H1 (cell line): ENCODE measurements at regions not wholly inside any gene's neighbourhood (a gene's known extent, or its start where the extent isn't known, plus 50 kb on each side); places are given as distances from the start of the nearest gene placed in this dataset.

ENCODE experiments used
- KDM5A ChIP-seq: fragments of 200-600 bp; IDR thresholded peaks from 2 replicates; pipeline ENCODE4 v1.7.1; 2012; ENCODE audit warnings: mild to moderate bottlenecking, low read length, inconsistent platforms, mixed read lengths
- NRF1 ChIP-seq: IDR thresholded peaks from 2 replicates; pipeline ENCODE4 v1.6.1; 2011; ENCODE audit warnings: mild to moderate bottlenecking, low read depth, low read length, improper control_type of control experiment
- POLR2A ChIP-seq, 2 experiments: IDR thresholded peaks; 1 replicate in 1 of 2; 2 replicates in 1 of 2; pipeline ENCODE4 v1.6.1; 2011; ENCODE audit warnings: low read depth in 2 of 2, low read length in 2 of 2, mild to moderate bottlenecking in 2 of 2; ENCODE audit errors: control extremely low read depth in 1 of 2
- RAD21 ChIP-seq, 2 experiments: IDR thresholded peaks in 1 of 2; conservative IDR thresholded peaks in 1 of 2; 2 replicates each; pipeline ENCODE4 v1.6.1; 2011; ENCODE audit warnings: low read depth in 2 of 2, low read length in 2 of 2, improper control_type of control experiment in 1 of 2, inconsistent platforms in 1 of 2, mild to moderate bottlenecking in 1 of 2, moderate library complexity in 1 of 2
- TAF7 ChIP-seq: optimal IDR thresholded peaks from 2 replicates; pipeline ENCODE3; 2011; ENCODE audit warnings: low read depth, mild to moderate bottlenecking, inconsistent platforms, low read length, moderate library complexity, borderline replicate concordance
- TEAD4 ChIP-seq: IDR thresholded peaks from 2 replicates; pipeline ENCODE4 v1.6.1; 2012; ENCODE audit warnings: low read depth, low read length, inconsistent platforms, mixed read lengths
- TF ChIP-seq, protein P1 (sequence below): fragments of 300-600 bp; sonication (generic); IDR thresholded peaks from 2 replicates; pipeline ENCODE4 v1.7.1; 2012; ENCODE audit warnings: low read length, moderate library complexity, mild to moderate bottlenecking, inconsistent platforms; ENCODE audit not compliant: insufficient replicate concordance

DNA sequence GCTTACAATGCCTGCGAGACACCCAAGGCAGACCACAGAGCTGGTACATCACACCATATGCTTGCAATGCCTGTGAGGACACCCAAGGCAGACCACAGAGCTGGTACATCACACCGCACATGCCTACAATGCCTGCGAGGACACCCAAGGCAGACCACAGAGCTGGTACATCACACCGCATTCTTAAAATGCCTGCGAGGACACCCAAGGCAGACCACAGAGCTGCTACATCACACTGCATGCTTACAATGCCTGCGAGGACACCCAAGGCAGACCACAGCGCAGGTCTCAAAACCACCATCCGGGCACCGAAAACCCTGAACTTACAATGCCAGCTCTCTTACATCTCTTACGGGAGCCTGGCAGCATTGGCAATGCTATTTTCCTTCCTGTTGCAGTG lies 799.6 kb downstream of the GALR1 start (continued):
- TF ChIP-seq, protein P1, sequence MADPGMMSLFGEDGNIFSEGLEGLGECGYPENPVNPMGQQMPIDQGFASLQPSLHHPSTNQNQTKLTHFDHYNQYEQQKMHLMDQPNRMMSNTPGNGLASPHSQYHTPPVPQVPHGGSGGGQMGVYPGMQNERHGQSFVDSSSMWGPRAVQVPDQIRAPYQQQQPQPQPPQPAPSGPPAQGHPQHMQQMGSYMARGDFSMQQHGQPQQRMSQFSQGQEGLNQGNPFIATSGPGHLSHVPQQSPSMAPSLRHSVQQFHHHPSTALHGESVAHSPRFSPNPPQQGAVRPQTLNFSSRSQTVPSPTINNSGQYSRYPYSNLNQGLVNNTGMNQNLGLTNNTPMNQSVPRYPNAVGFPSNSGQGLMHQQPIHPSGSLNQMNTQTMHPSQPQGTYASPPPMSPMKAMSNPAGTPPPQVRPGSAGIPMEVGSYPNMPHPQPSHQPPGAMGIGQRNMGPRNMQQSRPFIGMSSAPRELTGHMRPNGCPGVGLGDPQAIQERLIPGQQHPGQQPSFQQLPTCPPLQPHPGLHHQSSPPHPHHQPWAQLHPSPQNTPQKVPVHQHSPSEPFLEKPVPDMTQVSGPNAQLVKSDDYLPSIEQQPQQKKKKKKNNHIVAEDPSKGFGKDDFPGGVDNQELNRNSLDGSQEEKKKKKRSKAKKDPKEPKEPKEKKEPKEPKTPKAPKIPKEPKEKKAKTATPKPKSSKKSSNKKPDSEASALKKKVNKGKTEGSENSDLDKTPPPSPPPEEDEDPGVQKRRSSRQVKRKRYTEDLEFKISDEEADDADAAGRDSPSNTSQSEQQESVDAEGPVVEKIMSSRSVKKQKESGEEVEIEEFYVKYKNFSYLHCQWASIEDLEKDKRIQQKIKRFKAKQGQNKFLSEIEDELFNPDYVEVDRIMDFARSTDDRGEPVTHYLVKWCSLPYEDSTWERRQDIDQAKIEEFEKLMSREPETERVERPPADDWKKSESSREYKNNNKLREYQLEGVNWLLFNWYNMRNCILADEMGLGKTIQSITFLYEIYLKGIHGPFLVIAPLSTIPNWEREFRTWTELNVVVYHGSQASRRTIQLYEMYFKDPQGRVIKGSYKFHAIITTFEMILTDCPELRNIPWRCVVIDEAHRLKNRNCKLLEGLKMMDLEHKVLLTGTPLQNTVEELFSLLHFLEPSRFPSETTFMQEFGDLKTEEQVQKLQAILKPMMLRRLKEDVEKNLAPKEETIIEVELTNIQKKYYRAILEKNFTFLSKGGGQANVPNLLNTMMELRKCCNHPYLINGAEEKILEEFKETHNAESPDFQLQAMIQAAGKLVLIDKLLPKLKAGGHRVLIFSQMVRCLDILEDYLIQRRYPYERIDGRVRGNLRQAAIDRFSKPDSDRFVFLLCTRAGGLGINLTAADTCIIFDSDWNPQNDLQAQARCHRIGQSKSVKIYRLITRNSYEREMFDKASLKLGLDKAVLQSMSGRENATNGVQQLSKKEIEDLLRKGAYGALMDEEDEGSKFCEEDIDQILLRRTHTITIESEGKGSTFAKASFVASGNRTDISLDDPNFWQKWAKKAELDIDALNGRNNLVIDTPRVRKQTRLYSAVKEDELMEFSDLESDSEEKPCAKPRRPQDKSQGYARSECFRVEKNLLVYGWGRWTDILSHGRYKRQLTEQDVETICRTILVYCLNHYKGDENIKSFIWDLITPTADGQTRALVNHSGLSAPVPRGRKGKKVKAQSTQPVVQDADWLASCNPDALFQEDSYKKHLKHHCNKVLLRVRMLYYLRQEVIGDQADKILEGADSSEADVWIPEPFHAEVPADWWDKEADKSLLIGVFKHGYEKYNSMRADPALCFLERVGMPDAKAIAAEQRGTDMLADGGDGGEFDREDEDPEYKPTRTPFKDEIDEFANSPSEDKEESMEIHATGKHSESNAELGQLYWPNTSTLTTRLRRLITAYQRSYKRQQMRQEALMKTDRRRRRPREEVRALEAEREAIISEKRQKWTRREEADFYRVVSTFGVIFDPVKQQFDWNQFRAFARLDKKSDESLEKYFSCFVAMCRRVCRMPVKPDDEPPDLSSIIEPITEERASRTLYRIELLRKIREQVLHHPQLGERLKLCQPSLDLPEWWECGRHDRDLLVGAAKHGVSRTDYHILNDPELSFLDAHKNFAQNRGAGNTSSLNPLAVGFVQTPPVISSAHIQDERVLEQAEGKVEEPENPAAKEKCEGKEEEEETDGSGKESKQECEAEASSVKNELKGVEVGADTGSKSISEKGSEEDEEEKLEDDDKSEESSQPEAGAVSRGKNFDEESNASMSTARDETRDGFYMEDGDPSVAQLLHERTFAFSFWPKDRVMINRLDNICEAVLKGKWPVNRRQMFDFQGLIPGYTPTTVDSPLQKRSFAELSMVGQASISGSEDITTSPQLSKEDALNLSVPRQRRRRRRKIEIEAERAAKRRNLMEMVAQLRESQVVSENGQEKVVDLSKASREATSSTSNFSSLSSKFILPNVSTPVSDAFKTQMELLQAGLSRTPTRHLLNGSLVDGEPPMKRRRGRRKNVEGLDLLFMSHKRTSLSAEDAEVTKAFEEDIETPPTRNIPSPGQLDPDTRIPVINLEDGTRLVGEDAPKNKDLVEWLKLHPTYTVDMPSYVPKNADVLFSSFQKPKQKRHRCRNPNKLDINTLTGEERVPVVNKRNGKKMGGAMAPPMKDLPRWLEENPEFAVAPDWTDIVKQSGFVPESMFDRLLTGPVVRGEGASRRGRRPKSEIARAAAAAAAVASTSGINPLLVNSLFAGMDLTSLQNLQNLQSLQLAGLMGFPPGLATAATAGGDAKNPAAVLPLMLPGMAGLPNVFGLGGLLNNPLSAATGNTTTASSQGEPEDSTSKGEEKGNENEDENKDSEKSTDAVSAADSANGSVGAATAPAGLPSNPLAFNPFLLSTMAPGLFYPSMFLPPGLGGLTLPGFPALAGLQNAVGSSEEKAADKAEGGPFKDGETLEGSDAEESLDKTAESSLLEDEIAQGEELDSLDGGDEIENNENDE = no peak
- TF ChIP-seq NRF1 (no peak), RAD21 (IDR thresholded peaks at IDR 0.05 in 1 of 2, conservative IDR thresholded peaks at IDR 0.05 in 1 of 2; ENCODE audit: low read depth in 2 of 2, low read length in 2 of 2) (no peak), POLR2A (IDR thresholded peaks at IDR 0.05; ENCODE audit: control extremely low read depth in 1 of 2, low read depth in 2 of 2, low read length in 2 of 2) (no peak), TEAD4 (no peak), KDM5A (no peak), TAF7 (no peak)
